ENCODE measurements at regions not wholly inside any gene's neighbourhood (a gene's known extent, or its start where the extent isn't known, plus 50 kb on each side); places are given as distances from the start of the nearest gene placed in this dataset.

DNA sequence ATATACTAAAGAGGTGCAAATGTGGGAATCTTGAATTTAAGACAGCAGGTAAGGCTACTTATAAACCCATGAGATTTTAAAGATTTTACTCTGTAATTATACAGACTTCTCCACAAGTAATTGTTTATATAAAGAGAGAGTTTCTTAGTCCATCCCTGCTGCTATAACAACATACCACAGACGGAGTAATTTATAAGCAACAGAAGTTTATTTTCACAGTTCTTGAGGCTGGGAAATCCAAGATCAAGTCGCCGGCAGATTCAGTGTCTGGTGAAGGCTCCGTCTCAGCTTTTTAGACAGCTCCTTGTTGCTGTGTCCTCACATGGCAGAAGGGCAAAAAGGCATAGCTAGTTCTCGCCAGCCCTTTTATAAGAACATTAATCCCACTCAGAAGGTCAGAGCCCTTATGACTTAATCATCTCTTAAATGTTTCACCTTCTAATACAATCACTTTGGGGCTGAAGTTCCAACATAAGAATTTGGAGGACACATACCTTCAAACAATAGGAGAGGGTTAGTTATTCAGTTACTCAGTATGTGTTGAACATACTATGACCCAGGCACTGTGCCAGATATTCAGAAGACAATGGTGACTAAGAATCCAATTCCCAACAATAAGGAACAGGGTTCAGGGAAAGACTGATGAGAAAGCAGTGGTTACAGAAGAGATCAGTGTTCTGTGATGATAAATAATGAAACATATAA is 466.0 kb downstream of the RIT2 start:
- H3K27ac Mint-ChIP-seq, result no peak overlapping the region
- H3K27me3 Mint-ChIP-seq, result no peaks in the 10 kb centered on the region
- no peaks in the 10 kb centered on the region for H3K4me1 Mint-ChIP-seq
- H3K9me3 Mint-ChIP-seq, result peaks cover 18% of the 10 kb centered on the region
- ATAC-seq (replicated peaks), result no peak
- no peak overlapping the region for H3K4me3 Mint-ChIP-seq
- no peaks in the 10 kb centered on the region for H3K36me3 Mint-ChIP-seq (ENCODE audit: low read depth)

GRCh38 chr18:42654556-42654955 is 460.9 kb downstream of the RIT2 start:
- Mint-ChIP-seq H3K4me3 (no peak overlapping the region), H3K36me3 (ENCODE audit: low read depth) (no peaks in the 10 kb centered on the region), H3K9me3 (peaks cover 13% of the 10 kb centered on the region), H3K4me1 (no peaks in the 10 kb centered on the region), H3K27me3 (no peaks in the 10 kb centered on the region), H3K27ac (no peak overlapping the region)
- ATAC-seq (replicated peaks), result no peak

DNA sequence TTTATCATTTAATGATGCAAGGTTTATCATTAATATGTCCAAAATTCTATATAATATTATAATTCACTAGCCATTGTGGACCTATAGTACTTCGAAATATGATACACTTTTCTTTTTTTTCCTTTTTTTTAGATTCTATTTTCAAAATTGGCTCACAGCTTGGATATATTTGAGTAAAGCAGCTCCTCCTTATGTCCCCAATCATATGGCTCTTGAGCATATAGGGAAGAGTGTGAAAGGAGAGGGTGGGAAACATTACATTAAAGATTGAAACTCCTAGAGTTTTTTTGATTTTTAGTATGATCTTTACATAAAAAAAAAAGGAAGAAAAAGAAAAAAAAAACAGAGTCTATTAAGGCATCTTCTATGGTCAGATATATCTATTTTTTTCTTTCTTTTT is 457.9 kb downstream of the RIT2 start:
- Mint-ChIP-seq H3K9me3 (peaks cover 5% of the 10 kb centered on the region), H3K36me3 (ENCODE audit: low read depth) (no peaks in the 10 kb centered on the region), H3K4me3 (no peak overlapping the region), H3K27me3 (no peaks in the 10 kb centered on the region), H3K27ac (no peak overlapping the region), H3K4me1 (no peaks in the 10 kb centered on the region)
- no peak for ATAC-seq (replicated peaks)

DNA sequence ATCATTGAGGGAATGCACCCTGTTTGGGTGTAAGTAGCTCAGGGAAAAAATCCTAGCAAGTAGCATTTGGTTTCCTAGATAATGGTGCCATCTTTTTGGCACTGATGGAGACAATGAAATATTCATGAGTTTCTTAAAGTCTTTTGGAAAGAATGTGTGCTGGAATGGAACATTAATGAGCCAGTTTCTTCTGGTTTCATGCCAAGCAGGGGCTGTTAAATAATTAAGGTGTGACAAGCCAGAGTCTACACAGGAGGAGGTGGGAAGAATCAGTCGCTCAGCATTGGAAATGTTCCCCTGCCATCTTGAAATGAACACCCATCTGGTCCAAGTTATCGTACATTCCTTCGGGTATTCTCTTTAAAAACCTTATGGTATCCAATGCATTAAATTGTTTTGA is 457.3 kb downstream of the RIT2 start:
- H3K27me3 Mint-ChIP-seq, result no peaks in the 10 kb centered on the region
- no peak for ATAC-seq (replicated peaks)
- no peak overlapping the region for H3K4me3 Mint-ChIP-seq
- H3K9me3 Mint-ChIP-seq, result peaks cover 3% of the 10 kb centered on the region
- no peaks in the 10 kb centered on the region for H3K4me1 Mint-ChIP-seq
- no peaks in the 10 kb centered on the region for H3K36me3 Mint-ChIP-seq (ENCODE audit: low read depth)
- H3K27ac Mint-ChIP-seq, result no peak overlapping the region

- Mint-ChIP-seq H3K4me3 (no peak overlapping the region), H3K27ac (no peak overlapping the region), H3K27me3 (no peaks in the 10 kb centered on the region), H3K9me3 (no peaks in the 10 kb centered on the region), H3K4me1 (no peaks in the 10 kb centered on the region), H3K36me3 (ENCODE audit: low read depth) (no peaks in the 10 kb centered on the region)
- ATAC-seq (replicated peaks), result no peak
Observed at GRCh38 chr18:42659187-42659586, 456.3 kb downstream of the RIT2 start.

- no peak for ATAC-seq (replicated peaks)
- Mint-ChIP-seq H3K27me3 (no peaks in the 10 kb centered on the region), H3K4me3 (no peak overlapping the region), H3K4me1 (no peaks in the 10 kb centered on the region), H3K9me3 (peaks cover 11% of the 10 kb centered on the region), H3K36me3 (ENCODE audit: low read depth) (no peaks in the 10 kb centered on the region), H3K27ac (no peak overlapping the region)
Observed at GRCh38 chr18:42670860-42671259, 444.6 kb downstream of the RIT2 start.

- H3K36me3 Mint-ChIP-seq (ENCODE audit: low read depth), result no peaks in the 10 kb centered on the region
- H3K4me1 Mint-ChIP-seq, result no peaks in the 10 kb centered on the region
- no peak overlapping the region for H3K27ac Mint-ChIP-seq
- H3K9me3 Mint-ChIP-seq, result peaks cover 11% of the 10 kb centered on the region
- H3K27me3 Mint-ChIP-seq, result no peaks in the 10 kb centered on the region
- no peak overlapping the region for H3K4me3 Mint-ChIP-seq
- no peak for ATAC-seq (replicated peaks)
Observed at GRCh38 chr18:42675810-42676209, 439.7 kb downstream of the RIT2 start.

DNA sequence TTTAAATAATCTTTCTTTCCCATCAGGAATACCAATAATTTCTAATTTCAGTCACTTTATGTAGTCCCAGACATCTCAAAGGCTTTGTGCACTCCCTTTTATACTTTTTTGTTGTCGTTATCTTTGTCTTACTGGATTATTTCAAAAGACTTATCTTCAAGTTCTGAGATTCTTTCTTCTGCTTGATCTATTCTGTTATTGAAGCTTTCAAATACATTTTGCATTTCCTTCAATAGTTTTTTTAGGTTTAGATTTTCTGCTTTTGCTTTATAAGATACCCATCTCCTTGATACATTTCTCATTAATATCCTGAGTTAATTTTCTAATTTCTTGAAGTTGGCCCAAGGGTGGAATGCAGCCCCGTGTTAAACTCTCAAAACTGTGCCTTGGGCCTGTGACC is 432.4 kb downstream of the RIT2 start:
- H3K27me3 Mint-ChIP-seq, result no peaks in the 10 kb centered on the region
- H3K36me3 Mint-ChIP-seq (ENCODE audit: low read depth), result no peaks in the 10 kb centered on the region
- no peaks in the 10 kb centered on the region for H3K4me1 Mint-ChIP-seq
- no peak for ATAC-seq (replicated peaks)
- H3K27ac Mint-ChIP-seq, result no peak overlapping the region
- no peak overlapping the region for H3K4me3 Mint-ChIP-seq
- peaks cover 16% of the 10 kb centered on the region for H3K9me3 Mint-ChIP-seq

DNA sequence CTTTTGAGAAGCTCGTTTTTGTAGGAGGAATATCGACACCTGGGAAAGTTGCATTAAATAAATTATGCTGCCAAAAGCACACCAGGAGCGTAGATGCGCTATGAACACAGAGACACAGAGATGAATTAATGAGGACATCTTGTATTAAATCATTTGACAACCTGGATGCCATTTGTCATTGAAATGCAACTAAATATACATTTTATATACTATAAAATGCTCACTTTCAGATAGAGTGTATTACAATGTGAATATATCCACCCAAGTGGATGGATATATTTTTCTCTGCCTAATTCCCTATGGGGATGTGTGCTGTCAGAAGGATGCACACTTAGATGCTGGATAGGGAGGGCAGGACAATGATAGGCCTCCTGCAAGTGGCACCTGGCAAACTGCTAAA is 426.2 kb downstream of the RIT2 start:
- Mint-ChIP-seq H3K4me1 (no peaks in the 10 kb centered on the region), H3K4me3 (no peak overlapping the region), H3K36me3 (ENCODE audit: low read depth) (no peaks in the 10 kb centered on the region), H3K9me3 (peaks cover 15% of the 10 kb centered on the region), H3K27me3 (no peaks in the 10 kb centered on the region), H3K27ac (no peak overlapping the region)
- no peak for ATAC-seq (replicated peaks)
